K562 (cell line): ENCODE measurements at regions not wholly inside any gene's neighbourhood (a gene's known extent, or its start where the extent isn't known, plus 50 kb on each side); places are given as distances from the start of the nearest gene placed in this dataset.

Experiments
- CCNT2 ChIP-seq: IDR thresholded peaks from 2 replicates; pipeline ENCODE4 v1.6.1; 2011; ENCODE audit warnings: borderline replicate concordance, low read depth, mild to moderate bottlenecking, moderate library complexity, mixed read lengths, low read length; ENCODE audit not compliant: insufficient read length; ENCODE audit errors: extremely low read depth
- FOSL1 ChIP-seq: fragments of 200-800 bp; sonication (Bioruptor generic); conservative IDR thresholded peaks from 2 replicates; pipeline ENCODE4 v1.6.1; 2016; ENCODE audit warnings: missing genetic modification characterization, missing compliant biosample characterization
- GATA2 ChIP-seq: sonication (generic); formaldehyde crosslinking; IDR thresholded peaks from 2 replicates; pipeline ENCODE4 v1.4.0; 2020; ENCODE audit warnings: mild to moderate bottlenecking, missing genetic modification reagents
- MECOM ChIP-seq: fragments of 250-450 bp; sonication (Bioruptor Pico); IDR thresholded peaks from 2 replicates; pipeline ENCODE4 v1.8.0; 2022; ENCODE audit warnings: inconsistent platforms
- ZNF24 ChIP-seq: fragments of 450-650 bp; IDR thresholded peaks from 2 replicates; pipeline ENCODE4 v1.6.1; 2016
- TF ChIP-seq, protein P1 (sequence below): fragments of 450-650 bp; IDR thresholded peaks from 2 replicates; pipeline ENCODE4 v1.6.1; 2016; ENCODE audit warnings: mild to moderate bottlenecking, moderate library complexity
- TF ChIP-seq, protein P2 (sequence below): fragments of 250-450 bp; sonication (Bioruptor Pico); IDR thresholded peaks from 2 replicates; pipeline ENCODE4 v1.9.0; 2021; ENCODE audit warnings: mild to moderate bottlenecking
- TF ChIP-seq, protein P3 (sequence below): fragments of 450-650 bp; formaldehyde crosslinking; IDR thresholded peaks from 2 replicates; pipeline ENCODE4 v1.4.0; 2022; ENCODE audit warnings: missing genetic modification characterization
- TF ChIP-seq, protein P4 (sequence below): fragments of 450-650 bp; IDR thresholded peaks from 2 replicates; pipeline ENCODE4 v1.6.1; 2018; ENCODE audit not compliant: partially characterized antibody

DNA sequence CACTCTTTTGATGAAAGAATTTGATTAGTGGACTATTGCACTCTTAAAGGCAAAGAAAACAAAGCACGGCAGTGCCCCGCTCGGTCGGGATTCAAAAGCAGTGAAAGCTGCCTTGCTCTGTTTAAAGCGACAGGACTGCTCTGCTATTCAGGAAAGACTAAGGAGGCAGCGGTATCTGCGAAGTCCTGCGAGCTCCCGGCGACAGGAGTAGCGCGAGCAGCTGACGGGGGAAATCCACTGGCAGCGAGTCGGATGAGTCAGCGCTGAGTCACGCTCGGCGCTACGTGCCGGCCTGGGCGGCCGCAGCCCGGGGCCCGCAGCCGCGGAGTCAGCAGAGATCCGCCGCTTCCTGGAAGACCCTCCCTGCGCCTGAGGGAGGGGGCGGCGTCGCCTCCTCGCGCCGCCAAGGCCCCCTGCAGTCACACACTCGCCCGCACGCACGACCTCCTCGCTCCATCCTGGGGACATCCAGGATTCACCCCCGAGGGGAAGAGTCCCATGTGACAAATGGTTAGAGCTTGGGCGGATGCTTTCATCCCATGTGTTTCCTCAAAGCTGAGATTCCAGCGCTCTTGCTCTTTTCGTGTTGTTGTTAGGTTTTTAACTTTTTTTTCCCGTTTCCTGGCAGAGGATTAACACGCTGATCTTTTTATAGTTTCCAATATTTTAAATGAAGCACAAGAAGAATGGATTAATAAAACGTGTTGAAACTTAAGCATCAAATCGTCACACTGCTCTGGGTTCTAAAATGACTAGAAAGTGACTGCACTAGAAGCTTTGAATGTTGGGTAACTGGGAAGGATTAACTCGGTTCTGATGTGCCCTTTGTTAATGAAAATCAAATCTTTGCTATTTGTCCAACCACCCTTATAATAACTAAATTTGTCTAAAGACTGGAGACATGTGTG is 102.5 kb downstream of the ARRDC3 start (continued):
- TF ChIP-seq, protein P1, sequence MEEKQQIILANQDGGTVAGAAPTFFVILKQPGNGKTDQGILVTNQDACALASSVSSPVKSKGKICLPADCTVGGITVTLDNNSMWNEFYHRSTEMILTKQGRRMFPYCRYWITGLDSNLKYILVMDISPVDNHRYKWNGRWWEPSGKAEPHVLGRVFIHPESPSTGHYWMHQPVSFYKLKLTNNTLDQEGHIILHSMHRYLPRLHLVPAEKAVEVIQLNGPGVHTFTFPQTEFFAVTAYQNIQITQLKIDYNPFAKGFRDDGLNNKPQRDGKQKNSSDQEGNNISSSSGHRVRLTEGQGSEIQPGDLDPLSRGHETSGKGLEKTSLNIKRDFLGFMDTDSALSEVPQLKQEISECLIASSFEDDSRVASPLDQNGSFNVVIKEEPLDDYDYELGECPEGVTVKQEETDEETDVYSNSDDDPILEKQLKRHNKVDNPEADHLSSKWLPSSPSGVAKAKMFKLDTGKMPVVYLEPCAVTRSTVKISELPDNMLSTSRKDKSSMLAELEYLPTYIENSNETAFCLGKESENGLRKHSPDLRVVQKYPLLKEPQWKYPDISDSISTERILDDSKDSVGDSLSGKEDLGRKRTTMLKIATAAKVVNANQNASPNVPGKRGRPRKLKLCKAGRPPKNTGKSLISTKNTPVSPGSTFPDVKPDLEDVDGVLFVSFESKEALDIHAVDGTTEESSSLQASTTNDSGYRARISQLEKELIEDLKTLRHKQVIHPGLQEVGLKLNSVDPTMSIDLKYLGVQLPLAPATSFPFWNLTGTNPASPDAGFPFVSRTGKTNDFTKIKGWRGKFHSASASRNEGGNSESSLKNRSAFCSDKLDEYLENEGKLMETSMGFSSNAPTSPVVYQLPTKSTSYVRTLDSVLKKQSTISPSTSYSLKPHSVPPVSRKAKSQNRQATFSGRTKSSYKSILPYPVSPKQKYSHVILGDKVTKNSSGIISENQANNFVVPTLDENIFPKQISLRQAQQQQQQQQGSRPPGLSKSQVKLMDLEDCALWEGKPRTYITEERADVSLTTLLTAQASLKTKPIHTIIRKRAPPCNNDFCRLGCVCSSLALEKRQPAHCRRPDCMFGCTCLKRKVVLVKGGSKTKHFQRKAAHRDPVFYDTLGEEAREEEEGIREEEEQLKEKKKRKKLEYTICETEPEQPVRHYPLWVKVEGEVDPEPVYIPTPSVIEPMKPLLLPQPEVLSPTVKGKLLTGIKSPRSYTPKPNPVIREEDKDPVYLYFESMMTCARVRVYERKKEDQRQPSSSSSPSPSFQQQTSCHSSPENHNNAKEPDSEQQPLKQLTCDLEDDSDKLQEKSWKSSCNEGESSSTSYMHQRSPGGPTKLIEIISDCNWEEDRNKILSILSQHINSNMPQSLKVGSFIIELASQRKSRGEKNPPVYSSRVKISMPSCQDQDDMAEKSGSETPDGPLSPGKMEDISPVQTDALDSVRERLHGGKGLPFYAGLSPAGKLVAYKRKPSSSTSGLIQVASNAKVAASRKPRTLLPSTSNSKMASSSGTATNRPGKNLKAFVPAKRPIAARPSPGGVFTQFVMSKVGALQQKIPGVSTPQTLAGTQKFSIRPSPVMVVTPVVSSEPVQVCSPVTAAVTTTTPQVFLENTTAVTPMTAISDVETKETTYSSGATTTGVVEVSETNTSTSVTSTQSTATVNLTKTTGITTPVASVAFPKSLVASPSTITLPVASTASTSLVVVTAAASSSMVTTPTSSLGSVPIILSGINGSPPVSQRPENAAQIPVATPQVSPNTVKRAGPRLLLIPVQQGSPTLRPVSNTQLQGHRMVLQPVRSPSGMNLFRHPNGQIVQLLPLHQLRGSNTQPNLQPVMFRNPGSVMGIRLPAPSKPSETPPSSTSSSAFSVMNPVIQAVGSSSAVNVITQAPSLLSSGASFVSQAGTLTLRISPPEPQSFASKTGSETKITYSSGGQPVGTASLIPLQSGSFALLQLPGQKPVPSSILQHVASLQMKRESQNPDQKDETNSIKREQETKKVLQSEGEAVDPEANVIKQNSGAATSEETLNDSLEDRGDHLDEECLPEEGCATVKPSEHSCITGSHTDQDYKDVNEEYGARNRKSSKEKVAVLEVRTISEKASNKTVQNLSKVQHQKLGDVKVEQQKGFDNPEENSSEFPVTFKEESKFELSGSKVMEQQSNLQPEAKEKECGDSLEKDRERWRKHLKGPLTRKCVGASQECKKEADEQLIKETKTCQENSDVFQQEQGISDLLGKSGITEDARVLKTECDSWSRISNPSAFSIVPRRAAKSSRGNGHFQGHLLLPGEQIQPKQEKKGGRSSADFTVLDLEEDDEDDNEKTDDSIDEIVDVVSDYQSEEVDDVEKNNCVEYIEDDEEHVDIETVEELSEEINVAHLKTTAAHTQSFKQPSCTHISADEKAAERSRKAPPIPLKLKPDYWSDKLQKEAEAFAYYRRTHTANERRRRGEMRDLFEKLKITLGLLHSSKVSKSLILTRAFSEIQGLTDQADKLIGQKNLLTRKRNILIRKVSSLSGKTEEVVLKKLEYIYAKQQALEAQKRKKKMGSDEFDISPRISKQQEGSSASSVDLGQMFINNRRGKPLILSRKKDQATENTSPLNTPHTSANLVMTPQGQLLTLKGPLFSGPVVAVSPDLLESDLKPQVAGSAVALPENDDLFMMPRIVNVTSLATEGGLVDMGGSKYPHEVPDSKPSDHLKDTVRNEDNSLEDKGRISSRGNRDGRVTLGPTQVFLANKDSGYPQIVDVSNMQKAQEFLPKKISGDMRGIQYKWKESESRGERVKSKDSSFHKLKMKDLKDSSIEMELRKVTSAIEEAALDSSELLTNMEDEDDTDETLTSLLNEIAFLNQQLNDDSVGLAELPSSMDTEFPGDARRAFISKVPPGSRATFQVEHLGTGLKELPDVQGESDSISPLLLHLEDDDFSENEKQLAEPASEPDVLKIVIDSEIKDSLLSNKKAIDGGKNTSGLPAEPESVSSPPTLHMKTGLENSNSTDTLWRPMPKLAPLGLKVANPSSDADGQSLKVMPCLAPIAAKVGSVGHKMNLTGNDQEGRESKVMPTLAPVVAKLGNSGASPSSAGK = peak; percentile 92
- TF ChIP-seq MECOM (CRISPR knock-in tag) (peak; percentile 82; the same call in 1 of the 2 replicates), CCNT2 (peak; percentile 100), GATA2 (no peak), FOSL1 (peak; percentile 100), ZNF24 (peak; percentile 37; the same call in 1 of the 2 replicates)
- TF ChIP-seq, protein P2, sequence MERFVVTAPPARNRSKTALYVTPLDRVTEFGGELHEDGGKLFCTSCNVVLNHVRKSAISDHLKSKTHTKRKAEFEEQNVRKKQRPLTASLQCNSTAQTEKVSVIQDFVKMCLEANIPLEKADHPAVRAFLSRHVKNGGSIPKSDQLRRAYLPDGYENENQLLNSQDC (CRISPR knock-in tag) = no peak
- TF ChIP-seq, protein P3, sequence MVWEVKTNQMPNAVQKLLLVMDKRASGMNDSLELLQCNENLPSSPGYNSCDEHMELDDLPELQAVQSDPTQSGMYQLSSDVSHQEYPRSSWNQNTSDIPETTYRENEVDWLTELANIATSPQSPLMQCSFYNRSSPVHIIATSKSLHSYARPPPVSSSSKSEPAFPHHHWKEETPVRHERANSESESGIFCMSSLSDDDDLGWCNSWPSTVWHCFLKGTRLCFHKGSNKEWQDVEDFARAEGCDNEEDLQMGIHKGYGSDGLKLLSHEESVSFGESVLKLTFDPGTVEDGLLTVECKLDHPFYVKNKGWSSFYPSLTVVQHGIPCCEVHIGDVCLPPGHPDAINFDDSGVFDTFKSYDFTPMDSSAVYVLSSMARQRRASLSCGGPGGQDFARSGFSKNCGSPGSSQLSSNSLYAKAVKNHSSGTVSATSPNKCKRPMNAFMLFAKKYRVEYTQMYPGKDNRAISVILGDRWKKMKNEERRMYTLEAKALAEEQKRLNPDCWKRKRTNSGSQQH (CRISPR knock-in tag) = no peak
- TF ChIP-seq, protein P4, sequence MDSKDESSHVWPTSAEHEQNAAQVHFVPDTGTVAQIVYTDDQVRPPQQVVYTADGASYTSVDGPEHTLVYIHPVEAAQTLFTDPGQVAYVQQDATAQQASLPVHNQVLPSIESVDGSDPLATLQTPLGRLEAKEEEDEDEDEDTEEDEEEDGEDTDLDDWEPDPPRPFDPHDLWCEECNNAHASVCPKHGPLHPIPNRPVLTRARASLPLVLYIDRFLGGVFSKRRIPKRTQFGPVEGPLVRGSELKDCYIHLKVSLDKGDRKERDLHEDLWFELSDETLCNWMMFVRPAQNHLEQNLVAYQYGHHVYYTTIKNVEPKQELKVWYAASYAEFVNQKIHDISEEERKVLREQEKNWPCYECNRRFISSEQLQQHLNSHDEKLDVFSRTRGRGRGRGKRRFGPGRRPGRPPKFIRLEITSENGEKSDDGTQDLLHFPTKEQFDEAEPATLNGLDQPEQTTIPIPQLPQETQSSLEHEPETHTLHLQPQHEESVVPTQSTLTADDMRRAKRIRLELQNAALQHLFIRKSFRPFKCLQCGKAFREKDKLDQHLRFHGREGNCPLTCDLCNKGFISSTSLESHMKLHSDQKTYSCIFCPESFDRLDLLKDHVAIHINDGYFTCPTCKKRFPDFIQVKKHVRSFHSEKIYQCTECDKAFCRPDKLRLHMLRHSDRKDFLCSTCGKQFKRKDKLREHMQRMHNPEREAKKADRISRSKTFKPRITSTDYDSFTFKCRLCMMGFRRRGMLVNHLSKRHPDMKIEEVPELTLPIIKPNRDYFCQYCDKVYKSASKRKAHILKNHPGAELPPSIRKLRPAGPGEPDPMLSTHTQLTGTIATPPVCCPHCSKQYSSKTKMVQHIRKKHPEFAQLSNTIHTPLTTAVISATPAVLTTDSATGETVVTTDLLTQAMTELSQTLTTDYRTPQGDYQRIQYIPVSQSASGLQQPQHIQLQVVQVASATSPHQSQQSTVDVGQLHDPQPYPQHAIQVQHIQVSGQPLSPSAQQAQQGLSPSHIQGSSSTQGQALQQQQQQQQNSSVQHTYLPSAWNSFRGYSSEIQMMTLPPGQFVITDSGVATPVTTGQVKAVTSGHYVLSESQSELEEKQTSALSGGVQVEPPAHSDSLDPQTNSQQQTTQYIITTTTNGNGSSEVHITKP = peak; percentile 46
